ENCODE measurements at regions not wholly inside any gene's neighbourhood (a gene's known extent, or its start where the extent isn't known, plus 50 kb on each side); places are given as distances from the start of the nearest gene placed in this dataset.
A peak's percentile ranks its signal among the peaks of the same experiment; 100 is the strongest.

- Histone ChIP-seq H3K27me3 (ENCODE audit: control insufficient read depth, insufficient read depth, low read length) (no peaks in the 10 kb centered on the region), H3K36me3 (ENCODE audit: control insufficient read depth in 2 of 3, insufficient read depth in 3 of 3, low read length in 3 of 3) (peaks cover 0 to 2% (median 0%) of the 10 kb centered on the region in 3 donors), H3K9me3 (ENCODE audit: control insufficient read depth in 2 of 3, insufficient read depth in 1 of 3, low read length in 3 of 3) (no peaks in the 10 kb centered on the region), H3K9ac (ENCODE audit: low read length in 3 of 3) (no peak overlapping the region), H3K4me1 (ENCODE audit: control insufficient read depth in 2 of 3, insufficient read depth in 2 of 3, low read depth in 1 of 3, low read length in 3 of 3) (peaks cover 0 to 18% (median 0%) of the 10 kb centered on the region in 3 donors), H3K4me3 (ENCODE audit: low read length in 3 of 3) (peak overlapping the region in 1 of 3 donors; percentile 6), H3K27ac (ENCODE audit: low read depth in 2 of 2, low read length in 2 of 2) (peak overlapping the region; percentile 18 to 63)
- TF ChIP-seq CTCF (IDR thresholded peaks at IDR 0.05; ENCODE audit: borderline replicate concordance, extremely low read depth, insufficient read depth), result no peak
- intact Hi-C loops (cut with DNase I), result no loop called here
- DNase-seq, result peak in 1 of 5 donors; percentile 24
- FAIRE-seq, result peak; percentile 53
Measured at GRCh38 chr2:208643145-208643544, 236.6 kb downstream of the PTH2R start.

- Histone ChIP-seq H3K27ac (ENCODE audit: low read depth in 2 of 2, low read length in 2 of 2) (no peak overlapping the region), H3K27me3 (ENCODE audit: control insufficient read depth, insufficient read depth, low read length) (no peaks in the 10 kb centered on the region), H3K9me3 (ENCODE audit: control insufficient read depth in 2 of 3, insufficient read depth in 1 of 3, low read length in 3 of 3) (no peaks in the 10 kb centered on the region), H3K4me3 (ENCODE audit: low read length in 3 of 3) (no peak overlapping the region), H3K36me3 (ENCODE audit: control insufficient read depth in 2 of 3, insufficient read depth in 3 of 3, low read length in 3 of 3) (peaks cover 0 to 2% (median 0%) of the 10 kb centered on the region in 3 donors), H3K9ac (ENCODE audit: low read length in 3 of 3) (no peak overlapping the region), H3K4me1 (ENCODE audit: control insufficient read depth in 2 of 3, insufficient read depth in 2 of 3, low read depth in 1 of 3, low read length in 3 of 3) (peaks cover 0 to 21% (median 0%) of the 10 kb centered on the region in 3 donors)
- DNase-seq, result no peak
- no peak for FAIRE-seq
- intact Hi-C loops (cut with DNase I), result no loop called here
- TF ChIP-seq CTCF (IDR thresholded peaks at IDR 0.05; ENCODE audit: borderline replicate concordance, extremely low read depth, insufficient read depth), result no peak
Measured at GRCh38 chr2:208645226-208645625, 238.6 kb downstream of the PTH2R start.

GRCh38 chr2:208648368-208648767 lies 241.8 kb downstream of the PTH2R start:
- peak; percentile 66 for FAIRE-seq
- peak in 2 of 5 donors; percentile 16 to 53 for DNase-seq
- intact Hi-C loops (cut with DNase I), result no loop called here
- H3K9me3 ChIP-seq (ENCODE audit: control insufficient read depth in 2 of 3, insufficient read depth in 1 of 3, low read length in 3 of 3), result no peaks in the 10 kb centered on the region
- H3K27me3 ChIP-seq (ENCODE audit: control insufficient read depth, insufficient read depth, low read length), result no peaks in the 10 kb centered on the region
- no peak for TF ChIP-seq CTCF (IDR thresholded peaks at IDR 0.05; ENCODE audit: borderline replicate concordance, extremely low read depth, insufficient read depth)
- peaks cover 0 to 20% (median 0%) of the 10 kb centered on the region in 3 donors for H3K4me1 ChIP-seq (ENCODE audit: control insufficient read depth in 2 of 3, insufficient read depth in 2 of 3, low read depth in 1 of 3, low read length in 3 of 3)
- H3K9ac ChIP-seq (ENCODE audit: low read length in 3 of 3), result no peak overlapping the region
- peak overlapping the region in 1 of 2 donors; percentile 4 for H3K27ac ChIP-seq (ENCODE audit: low read depth in 2 of 2, low read length in 2 of 2)
- H3K4me3 ChIP-seq (ENCODE audit: low read length in 3 of 3), result no peak overlapping the region
- H3K36me3 ChIP-seq (ENCODE audit: control insufficient read depth in 2 of 3, insufficient read depth in 3 of 3, low read length in 3 of 3), result peaks cover 0 to 2% (median 0%) of the 10 kb centered on the region in 3 donors

- no peaks in the 10 kb centered on the region for H3K9me3 ChIP-seq (ENCODE audit: control insufficient read depth in 2 of 3, insufficient read depth in 1 of 3, low read length in 3 of 3)
- H3K36me3 ChIP-seq (ENCODE audit: control insufficient read depth in 2 of 3, insufficient read depth in 3 of 3, low read length in 3 of 3), result peaks cover 0 to 3% (median 2%) of the 10 kb centered on the region in 3 donors
- no peak for TF ChIP-seq CTCF (IDR thresholded peaks at IDR 0.05; ENCODE audit: borderline replicate concordance, extremely low read depth, insufficient read depth)
- DNase-seq, result no peak
- no peak for FAIRE-seq
- H3K9ac ChIP-seq (ENCODE audit: low read length in 3 of 3), result no peak overlapping the region
- no peak overlapping the region for H3K27ac ChIP-seq (ENCODE audit: low read depth in 2 of 2, low read length in 2 of 2)
- intact Hi-C loops (cut with DNase I), result no loop called here
- H3K4me1 ChIP-seq (ENCODE audit: control insufficient read depth in 2 of 3, insufficient read depth in 2 of 3, low read depth in 1 of 3, low read length in 3 of 3), result peaks cover 0 to 4% (median 0%) of the 10 kb centered on the region in 3 donors
- no peak overlapping the region for H3K4me3 ChIP-seq (ENCODE audit: low read length in 3 of 3)
- no peaks in the 10 kb centered on the region for H3K27me3 ChIP-seq (ENCODE audit: control insufficient read depth, insufficient read depth, low read length)
Measured at GRCh38 chr2:208653383-208653782, 246.8 kb downstream of the PTH2R start.

Measured in kidney (tissue), 13 donors.